ENCODE measurements at regions not wholly inside any gene's neighbourhood (a gene's known extent, or its start where the extent isn't known, plus 50 kb on each side); places are given as distances from the start of the nearest gene placed in this dataset.

- no peak for DNase-seq (ENCODE audit: low read depth)
Observed at GRCh38 chr3:103367481-103367880, 932.7 kb downstream of the ZPLD1 start.

GRCh38 chr3:103371411-103371810, 936.6 kb downstream of the ZPLD1 start:
- no peak for DNase-seq (ENCODE audit: low read depth)

GRCh38 chr3:103372031-103372430, 937.2 kb downstream of the ZPLD1 start:
- no peak for DNase-seq (ENCODE audit: low read depth)

GRCh38 chr3:103380391-103380790, 945.6 kb downstream of the ZPLD1 start:
- DNase-seq (ENCODE audit: low read depth), result no peak

GRCh38 chr3:103381296-103382079, 946.7 kb downstream of the ZPLD1 start:
- no peak for DNase-seq (ENCODE audit: low read depth)

- no peak for DNase-seq (ENCODE audit: low read depth)
Observed at GRCh38 chr3:103385961-103386656, 951.3 kb downstream of the ZPLD1 start.

GRCh38 chr3:103388214-103388613, 953.4 kb downstream of the ZPLD1 start:
- no peak for DNase-seq (ENCODE audit: low read depth)

- DNase-seq (ENCODE audit: low read depth), result no peak
Observed at GRCh38 chr3:103389356-103389755, 954.5 kb downstream of the ZPLD1 start.

GRCh38 chr3:103393395-103394186, 958.8 kb downstream of the ZPLD1 start:
- no peak for DNase-seq (ENCODE audit: low read depth)

GRCh38 chr3:103403191-103403590, 968.4 kb downstream of the ZPLD1 start:
- DNase-seq (ENCODE audit: low read depth), result no peak

- DNase-seq (ENCODE audit: low read depth), result no peak
Observed at GRCh38 chr3:103406320-103406850, 971.6 kb downstream of the ZPLD1 start.

GRCh38 chr3:103410231-103410630, 975.4 kb downstream of the ZPLD1 start:
- no peak for DNase-seq (ENCODE audit: low read depth)

GRCh38 chr3:103421460-103421859, 986.6 kb downstream of the ZPLD1 start:
- DNase-seq (ENCODE audit: low read depth), result no peak

GRCh38 chr3:103437883-103438282, 1003.1 kb downstream of the ZPLD1 start:
- DNase-seq (ENCODE audit: low read depth), result no peak

- no peak for DNase-seq (ENCODE audit: low read depth)
Observed at GRCh38 chr3:103440539-103441203, 1005.9 kb downstream of the ZPLD1 start.

- DNase-seq (ENCODE audit: low read depth), result no peak
Observed at GRCh38 chr3:103446953-103447629, 1012.3 kb downstream of the ZPLD1 start.

- no peak for DNase-seq (ENCODE audit: low read depth)
Observed at GRCh38 chr3:103453152-103453551, 1018.3 kb downstream of the ZPLD1 start.

- DNase-seq (ENCODE audit: low read depth), result no peak
Observed at GRCh38 chr3:103459815-103460214, 1025.0 kb downstream of the ZPLD1 start.

- DNase-seq (ENCODE audit: low read depth), result no peak
Observed at GRCh38 chr3:103470498-103470897, 1035.7 kb downstream of the ZPLD1 start.

GRCh38 chr3:103494011-103494410, 1059.2 kb downstream of the ZPLD1 start:
- no peak for DNase-seq (ENCODE audit: low read depth)

GRCh38 chr3:103494512-103494911, 1059.7 kb downstream of the ZPLD1 start:
- no peak for DNase-seq (ENCODE audit: low read depth)
